ENCODE measurements at regions not wholly inside any gene's neighbourhood (a gene's known extent, or its start where the extent isn't known, plus 50 kb on each side); places are given as distances from the start of the nearest gene placed in this dataset.

DNA sequence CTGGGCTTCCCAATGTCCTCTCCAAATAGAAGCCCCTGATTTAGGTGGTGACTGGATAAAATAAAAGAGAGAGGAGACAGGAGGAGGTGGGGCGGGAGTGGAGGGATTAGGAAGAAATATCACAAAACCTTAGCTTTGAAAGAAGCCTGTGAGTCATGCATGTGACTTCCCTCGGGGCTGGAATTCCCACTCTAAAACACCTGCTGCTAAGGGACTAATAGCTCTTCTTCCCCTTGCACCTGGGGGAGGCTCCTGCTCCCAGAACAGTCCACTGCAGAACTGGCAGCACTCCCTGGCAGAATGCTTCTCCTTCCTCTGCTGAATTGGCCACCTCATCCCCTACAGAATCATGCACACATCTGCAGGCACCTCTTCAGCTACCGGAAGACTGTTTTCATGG is 207.2 kb downstream of the ATG4C start:
- H3K36me3 ChIP-seq (ENCODE audit: insufficient read depth) = no peaks in the 10 kb centered on the region
- no peak for TF ChIP-seq CTCF (conservative IDR thresholded peaks at IDR 0.05; ENCODE audit: low read depth, low read length)
- H2AFZ ChIP-seq (ENCODE audit: low read depth) = no peak overlapping the region
- no peak overlapping the region for H3K27ac ChIP-seq
- H3K27me3 ChIP-seq (ENCODE audit: insufficient read depth, low read depth) = no peaks in the 10 kb centered on the region
- no peak overlapping the region for H3K4me2 ChIP-seq
- H4K20me1 ChIP-seq (ENCODE audit: insufficient read depth) = no peaks in the 10 kb centered on the region
- no peaks in the 10 kb centered on the region for H3K79me2 ChIP-seq (ENCODE audit: insufficient read depth, low read depth)
- H3K4me1 ChIP-seq (ENCODE audit: low read depth, poor library complexity, severe bottlenecking) = no peaks in the 10 kb centered on the region
- H3K4me3 ChIP-seq (IDR thresholded peaks at IDR 0.05; ENCODE audit: insufficient read depth, low read depth, low read length) = no peak overlapping the region
- H3K9ac ChIP-seq = no peak overlapping the region

DNA sequence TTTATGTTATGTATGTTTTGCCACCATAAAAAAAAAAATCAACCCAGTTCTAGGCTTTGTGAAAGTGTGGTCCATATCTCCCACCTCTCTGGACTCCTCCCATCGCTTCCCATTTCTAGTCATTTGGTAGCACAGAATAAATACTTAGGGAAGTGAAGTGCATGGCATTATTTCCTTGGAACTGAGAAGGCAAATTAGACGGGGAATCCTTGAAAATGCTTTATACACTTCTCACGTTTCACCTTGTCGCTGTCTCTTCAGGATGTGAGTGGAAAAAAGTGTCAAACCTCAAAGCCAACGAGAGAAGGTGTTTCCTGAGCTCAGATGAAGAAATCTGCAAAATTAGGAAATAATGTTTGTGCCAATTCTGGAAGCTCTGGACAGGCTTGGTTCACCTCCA is 209.9 kb downstream of the ATG4C start:
- H3K27ac ChIP-seq = no peak overlapping the region
- no peaks in the 10 kb centered on the region for H3K36me3 ChIP-seq (ENCODE audit: insufficient read depth)
- TF ChIP-seq CTCF (conservative IDR thresholded peaks at IDR 0.05; ENCODE audit: low read depth, low read length) = no peak
- H4K20me1 ChIP-seq (ENCODE audit: insufficient read depth) = no peaks in the 10 kb centered on the region
- no peak overlapping the region for H2AFZ ChIP-seq (ENCODE audit: low read depth)
- H3K9ac ChIP-seq = no peak overlapping the region
- H3K4me2 ChIP-seq = no peak overlapping the region
- H3K27me3 ChIP-seq (ENCODE audit: insufficient read depth, low read depth) = no peaks in the 10 kb centered on the region
- H3K4me1 ChIP-seq (ENCODE audit: low read depth, poor library complexity, severe bottlenecking) = no peaks in the 10 kb centered on the region
- no peak overlapping the region for H3K4me3 ChIP-seq (IDR thresholded peaks at IDR 0.05; ENCODE audit: insufficient read depth, low read depth, low read length)
- no peaks in the 10 kb centered on the region for H3K79me2 ChIP-seq (ENCODE audit: insufficient read depth, low read depth)

DNA sequence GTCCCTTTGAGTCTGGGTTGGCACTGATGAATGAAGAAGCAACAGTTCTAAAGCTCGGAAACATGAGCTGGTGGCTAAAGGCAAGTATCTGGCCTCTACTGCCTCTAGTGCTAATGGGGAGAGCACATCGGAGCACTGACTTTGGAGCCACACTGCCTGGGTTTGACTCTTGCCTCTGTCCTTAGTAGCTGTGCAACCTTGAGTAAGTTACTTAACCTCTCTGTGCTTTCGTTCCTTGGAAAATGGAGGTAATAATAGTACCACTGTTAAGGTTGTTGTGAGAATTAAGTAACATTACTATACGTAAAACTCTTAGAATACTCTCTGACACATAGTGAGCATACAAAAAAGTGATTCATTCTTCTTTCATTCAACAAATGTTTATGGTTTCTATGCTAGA is 211.2 kb downstream of the ATG4C start:
- no peak overlapping the region for H3K4me3 ChIP-seq (IDR thresholded peaks at IDR 0.05; ENCODE audit: insufficient read depth, low read depth, low read length)
- H3K4me2 ChIP-seq = no peak overlapping the region
- H3K36me3 ChIP-seq (ENCODE audit: insufficient read depth) = no peaks in the 10 kb centered on the region
- H3K79me2 ChIP-seq (ENCODE audit: insufficient read depth, low read depth) = no peaks in the 10 kb centered on the region
- no peaks in the 10 kb centered on the region for H3K27me3 ChIP-seq (ENCODE audit: insufficient read depth, low read depth)
- no peaks in the 10 kb centered on the region for H3K4me1 ChIP-seq (ENCODE audit: low read depth, poor library complexity, severe bottlenecking)
- no peak overlapping the region for H3K27ac ChIP-seq
- no peak for TF ChIP-seq CTCF (conservative IDR thresholded peaks at IDR 0.05; ENCODE audit: low read depth, low read length)
- H4K20me1 ChIP-seq (ENCODE audit: insufficient read depth) = no peaks in the 10 kb centered on the region
- no peak overlapping the region for H3K9ac ChIP-seq
- no peak overlapping the region for H2AFZ ChIP-seq (ENCODE audit: low read depth)

GRCh38 chr1:62997884-62998283 is 214.0 kb downstream of the ATG4C start:
- Histone ChIP-seq H3K79me2 (ENCODE audit: insufficient read depth, low read depth) (no peaks in the 10 kb centered on the region), H4K20me1 (ENCODE audit: insufficient read depth) (no peaks in the 10 kb centered on the region), H3K4me1 (ENCODE audit: low read depth, poor library complexity, severe bottlenecking) (no peaks in the 10 kb centered on the region), H3K27ac (no peak overlapping the region), H3K4me3 (IDR thresholded peaks at IDR 0.05; ENCODE audit: insufficient read depth, low read depth, low read length) (no peak overlapping the region), H3K27me3 (ENCODE audit: insufficient read depth, low read depth) (no peaks in the 10 kb centered on the region), H3K9ac (no peak overlapping the region), H3K36me3 (ENCODE audit: insufficient read depth) (no peaks in the 10 kb centered on the region), H3K4me2 (no peak overlapping the region), H2AFZ (ENCODE audit: low read depth) (no peak overlapping the region)
- no peak for TF ChIP-seq CTCF (conservative IDR thresholded peaks at IDR 0.05; ENCODE audit: low read depth, low read length)

All from KMS-11 (cell line).